B cell (primary cell): ENCODE measurements at regions not wholly inside any gene's neighbourhood (a gene's known extent, or its start where the extent isn't known, plus 50 kb on each side); places are given as distances from the start of the nearest gene placed in this dataset.

Experiments used
- ATAC-seq: fragments of 200-7000 bp; cut with Tn5 transposase; one replicate; pipeline ENCODE4 v1.10.0; 2021; ENCODE audit warnings: low read depth, mild to moderate bottlenecking, moderate number of reproducible peaks, moderate library complexity
- CTCF ChIA-PET: fragments of 350-600 bp; sonication (Branson Sonifier 250); formaldehyde crosslinking; loops from one replicate; lab custom pipeline; 2021; ENCODE audit warnings: antibody characterized with exemption, inconsistent platforms; lab: Charles Lee
- POLR2A ChIA-PET: fragments of 350-600 bp; sonication (Branson Sonifier 250); formaldehyde crosslinking; loops from one replicate; lab custom pipeline; 2021; ENCODE audit warnings: antibody characterized with exemption; lab: Charles Lee
- DNase-seq: peaks from one replicate; pipeline ENCODE4 v3.0.0; 2013
- H2AFZ ChIP-seq: 2 replicates; pipeline ENCODE4 v1.6.1; 2012; ENCODE audit warnings: mild to moderate bottlenecking, low read depth, low read length; ENCODE audit not compliant: insufficient read depth, poor library complexity, severe bottlenecking
- H3K27ac ChIP-seq, 2 donors: 1 replicate in 1 of 2; 2 replicates in 1 of 2; pipeline ENCODE4 v1.5.1; 2012 to 2013; ENCODE audit warnings: low read length in 2 of 2, mild to moderate bottlenecking in 2 of 2, moderate library complexity in 1 of 2
- H3K27me3 ChIP-seq, 4 experiments: fragments of 200-600 bp in 1 of 4; sonication (generic) in 1 of 4; replicated peaks in 1 of 4; 1 replicate in 2 of 4; 2 replicates in 2 of 4; pipeline versions ENCODE4 v1.6.1 to v1.7.0; 2013 to 2016; ENCODE audit warnings: low read length in 3 of 4, mild to moderate bottlenecking in 2 of 4, mixed read lengths in 1 of 4, moderate library complexity in 1 of 4; ENCODE audit not compliant: insufficient read depth in 4 of 4, control insufficient read depth in 3 of 4; ENCODE audit errors: control extremely low read depth in 1 of 4
- H3K36me3 ChIP-seq, 2 experiments: replicated peaks in 1 of 2; 1 replicate in 1 of 2; 2 replicates in 1 of 2; pipeline versions ENCODE4 v1.6.1 to v1.7.1; 2013; ENCODE audit warnings: low read length in 1 of 2; ENCODE audit not compliant: insufficient read depth in 2 of 2, control insufficient read depth in 1 of 2; ENCODE audit errors: control extremely low read depth in 1 of 2, extremely low read depth in 1 of 2
- H3K4me1 ChIP-seq, 2 donors: fragments of 200-600 bp in 1 of 2; sonication (generic) in 1 of 2; 1 replicate in 1 of 2; 2 replicates in 1 of 2; pipeline versions ENCODE4 v1.5.1 to v1.6.1; 2013 to 2017; ENCODE audit warnings: low read length in 2 of 2; ENCODE audit not compliant: control insufficient read depth in 2 of 2, insufficient read depth in 2 of 2
- H3K4me2 ChIP-seq: replicated peaks from 2 replicates; pipeline ENCODE3; 2012; ENCODE audit warnings: mild to moderate bottlenecking, low read depth, low read length; ENCODE audit not compliant: poor library complexity, severe bottlenecking
- H3K4me3 ChIP-seq, 5 experiments: fragments of 200-600 bp in 1 of 5; sonication (generic) in 1 of 5; 1 replicate in 3 of 5; 2 replicates in 2 of 5; pipeline versions ENCODE4 v1.5.1 to v1.7.0; 2011 to 2016; ENCODE audit warnings: low read length in 4 of 5, mild to moderate bottlenecking in 4 of 5, low read depth in 2 of 5, control low read depth in 1 of 5, moderate library complexity in 1 of 5; ENCODE audit not compliant: insufficient read depth in 1 of 5; ENCODE audit errors: control extremely low read depth in 1 of 5, extremely low read depth in 1 of 5
- H3K79me2 ChIP-seq: fragments of 200-600 bp; sonication (generic); one replicate; pipeline ENCODE4 v1.6.0; 2016; ENCODE audit warnings: low read length; ENCODE audit not compliant: control insufficient read depth, insufficient read depth
- H3K9ac ChIP-seq: fragments of 200-600 bp; sonication (generic); 2 replicates; pipeline ENCODE4 v1.6.1; 2017; ENCODE audit warnings: mild to moderate bottlenecking, low read length, moderate library complexity
- H3K9me3 ChIP-seq, 3 donors: one replicate each; pipeline versions ENCODE4 v1.6.1 to v1.7.1; 2013; ENCODE audit warnings: low read length in 2 of 3; ENCODE audit not compliant: control insufficient read depth in 2 of 3, insufficient read depth in 1 of 3; ENCODE audit errors: control extremely low read depth in 1 of 3
- H4K20me1 ChIP-seq: 2 replicates; pipeline ENCODE4 v1.6.0; 2012; ENCODE audit warnings: mild to moderate bottlenecking, low read length; ENCODE audit not compliant: insufficient read depth, control insufficient read depth, poor library complexity, severe bottlenecking
- H3K27ac Mint-ChIP-seq: one replicate; pipeline ENCODE4 v1.8.0; 2021; ENCODE audit warnings: mixed read lengths
- H3K27me3 Mint-ChIP-seq: one replicate; pipeline ENCODE4 v1.8.0; 2021; ENCODE audit warnings: mixed read lengths
- H3K4me1 Mint-ChIP-seq: one replicate; pipeline ENCODE4 v1.8.0; 2021; ENCODE audit warnings: mixed read lengths
- H3K4me3 Mint-ChIP-seq: one replicate; pipeline ENCODE4 v1.8.0; 2021; ENCODE audit warnings: mixed read lengths
- H3K9me3 Mint-ChIP-seq: one replicate; pipeline ENCODE4 v1.8.0; 2022; ENCODE audit warnings: mixed read lengths; ENCODE audit not compliant: insufficient read depth
- CTCF ChIP-seq: fragments of 200-600 bp; IDR thresholded peaks from one replicate; pipeline ENCODE4 v1.8.0; 2022; ENCODE audit warnings: antibody characterized with exemption, mild to moderate bottlenecking
- EZH2 ChIP-seq: IDR thresholded peaks from 2 replicates; pipeline ENCODE4 v1.6.1; 2012; ENCODE audit warnings: borderline replicate concordance, low read depth, mild to moderate bottlenecking, moderate library complexity, low read length; ENCODE audit not compliant: insufficient read depth, poor library complexity, severe bottlenecking
- WGBS: methylation state at CpG from one replicate; pipeline ENCODE4 v1.1.5; 2013; ENCODE audit warnings: missing lambda C conversion rate; ENCODE audit not compliant: insufficient coverage; 5-methylcytosine and 5-hydroxymethylcytosine counted together
- intact Hi-C: fragments of 100-400 bp; cut with micrococcal nuclease; formaldehyde crosslinking; loops from one replicate; pipeline ENCODE4 v1.10.0; 2022

- H3K4me1 Mint-ChIP-seq, result no peaks in the 10 kb centered on the region
- TF ChIP-seq EZH2 (no peak), CTCF (no peak)
- no peaks in the 10 kb centered on the region for H3K4me1 ChIP-seq
- no peak overlapping the region for H3K4me3 ChIP-seq
- H3K9me3 ChIP-seq, result peaks cover 0 to 9% (median 0%) of the 10 kb centered on the region in 3 donors
- no CpG with 5 or more reads among the region's 3 CpGs for WGBS
- DNase-seq (no peak), ATAC-seq (no peak)
- H3K4me3 Mint-ChIP-seq, result no peak overlapping the region
- POLR2A ChIA-PET, result no interaction called here
- no peak overlapping the region for H3K27ac Mint-ChIP-seq
- no peak overlapping the region for H3K27ac ChIP-seq
- no peaks in the 10 kb centered on the region for H3K27me3 ChIP-seq
- CTCF ChIA-PET, result no interaction called here
- intact Hi-C loops, result no loop called here
- no peaks in the 10 kb centered on the region for H3K27me3 Mint-ChIP-seq
- no peak overlapping the region for H2AFZ ChIP-seq
- H3K4me2 ChIP-seq, result no peak overlapping the region
- no peak overlapping the region for H3K9ac ChIP-seq
- H3K36me3 ChIP-seq, result no peaks in the 10 kb centered on the region
- no peaks in the 10 kb centered on the region for H4K20me1 ChIP-seq
- H3K79me2 ChIP-seq, result no peaks in the 10 kb centered on the region
- peaks cover 6% of the 10 kb centered on the region for H3K9me3 Mint-ChIP-seq
Observed at GRCh38 chr5:25033658-25034057, 388.9 kb upstream of the CDH10 start.

- ATAC-seq (no peak), DNase-seq (no peak)
Observed at GRCh38 chr5:25029004-25029403, 384.2 kb upstream of the CDH10 start.

More at GRCh38 chr5:25029004-25029403, 384.2 kb upstream of the CDH10 start:
- Histone ChIP-seq H3K9ac (no peak overlapping the region), H3K27ac (no peak overlapping the region), H3K79me2 (no peaks in the 10 kb centered on the region), H3K4me3 (no peak overlapping the region), H4K20me1 (no peaks in the 10 kb centered on the region), H3K36me3 (no peaks in the 10 kb centered on the region), H2AFZ (no peak overlapping the region), H3K27me3 (no peaks in the 10 kb centered on the region), H3K4me2 (no peak overlapping the region), H3K4me1 (no peaks in the 10 kb centered on the region), H3K9me3 (peaks cover 0 to 4% (median 0%) of the 10 kb centered on the region in 3 donors)
- Mint-ChIP-seq H3K4me1 (no peaks in the 10 kb centered on the region), H3K27ac (no peak overlapping the region), H3K4me3 (no peak overlapping the region), H3K9me3 (peaks cover 7% of the 10 kb centered on the region), H3K27me3 (no peaks in the 10 kb centered on the region)
- intact Hi-C loops, result no loop called here
- POLR2A ChIA-PET, result no interaction called here
- CTCF ChIA-PET, result no interaction called here
- TF ChIP-seq EZH2, result no peak
- TF ChIP-seq CTCF, result no peak
